GM21528 (cell line): ENCODE measurements at regions not wholly inside any gene's neighbourhood (a gene's known extent, or its start where the extent isn't known, plus 50 kb on each side); places are given as distances from the start of the nearest gene placed in this dataset.
"Not testable (repeated sequence)": the region's sequence is repeated elsewhere in the genome, so short reads cannot be mapped to it uniquely, and the experiment has no call there.

Source experiments
- ATAC-seq: cut with Tn5 transposase; IDR thresholded peaks from one replicate; pipeline ENCODE4 v1.9.1; 2021; ENCODE audit warnings: mild to moderate bottlenecking, moderate library complexity; ENCODE audit not compliant: unreplicated experiment, low FRiP score

DNA sequence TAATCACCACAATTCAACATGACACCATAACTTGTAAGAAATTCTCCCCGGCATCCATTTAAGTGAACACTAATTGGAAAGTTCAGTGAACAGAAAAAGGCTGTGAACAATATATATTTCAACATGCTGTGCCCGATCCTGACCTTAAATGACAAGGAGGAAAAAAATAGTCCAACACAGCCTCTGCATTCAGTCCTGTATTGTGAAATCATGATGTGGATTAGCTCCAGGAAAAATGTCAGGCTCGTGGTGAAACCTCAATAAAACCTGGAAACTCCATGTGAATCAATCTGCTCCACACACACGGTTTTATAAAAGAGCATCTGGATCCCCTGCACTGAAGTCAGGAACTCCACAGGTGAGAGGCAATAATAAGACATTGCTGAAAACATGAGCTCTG, 145.4 kb upstream of the SPOPL start:
- no peak for ATAC-seq

DNA sequence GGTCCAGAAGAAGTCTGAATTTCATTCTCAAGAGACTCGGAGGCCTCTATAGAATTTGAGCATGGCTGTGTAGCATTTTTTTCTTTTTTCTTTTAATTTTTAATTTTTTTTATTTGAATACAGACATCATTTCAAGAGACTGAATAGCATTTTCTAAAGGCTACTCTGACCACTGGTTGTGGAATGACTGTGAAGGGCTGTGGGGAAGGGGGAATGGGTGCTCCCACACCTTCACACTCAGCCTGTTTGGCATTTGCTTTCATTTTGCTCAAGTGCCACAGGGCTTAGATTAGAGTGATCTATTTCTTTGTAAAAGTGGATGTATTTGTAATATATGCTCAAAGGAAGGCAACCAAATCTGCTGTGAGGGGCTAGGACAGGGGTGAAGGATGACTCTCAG, 142.0 kb upstream of the SPOPL start:
- ATAC-seq, result no peak

DNA sequence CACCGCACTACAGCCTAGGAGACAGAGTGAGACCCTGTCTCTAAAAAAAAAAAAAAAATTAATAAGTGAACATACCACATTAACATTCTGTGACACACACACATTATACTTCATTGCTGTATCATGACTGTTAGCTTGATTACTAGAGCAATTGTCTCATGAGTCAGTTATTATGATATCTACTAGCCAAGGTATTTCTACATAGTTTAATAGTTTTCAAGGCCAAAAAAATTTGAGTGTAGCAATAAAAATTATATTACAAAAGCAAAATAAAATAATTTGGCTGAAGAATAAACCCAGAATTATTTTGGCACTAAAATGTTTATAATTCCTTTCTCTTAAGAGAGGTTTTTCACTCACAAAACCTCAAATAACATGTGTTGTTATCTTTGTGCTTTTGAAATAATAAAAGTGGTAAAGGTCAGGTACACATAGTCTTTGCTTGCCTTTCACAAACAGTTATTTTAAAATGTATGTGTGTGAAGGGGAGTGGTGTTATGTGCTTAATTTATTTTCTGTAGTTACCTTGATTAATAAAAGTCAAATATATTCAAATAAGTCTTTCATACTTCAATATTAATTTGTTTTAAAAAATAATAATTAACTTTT, 136.9 kb upstream of the SPOPL start:
- no peak for ATAC-seq

DNA sequence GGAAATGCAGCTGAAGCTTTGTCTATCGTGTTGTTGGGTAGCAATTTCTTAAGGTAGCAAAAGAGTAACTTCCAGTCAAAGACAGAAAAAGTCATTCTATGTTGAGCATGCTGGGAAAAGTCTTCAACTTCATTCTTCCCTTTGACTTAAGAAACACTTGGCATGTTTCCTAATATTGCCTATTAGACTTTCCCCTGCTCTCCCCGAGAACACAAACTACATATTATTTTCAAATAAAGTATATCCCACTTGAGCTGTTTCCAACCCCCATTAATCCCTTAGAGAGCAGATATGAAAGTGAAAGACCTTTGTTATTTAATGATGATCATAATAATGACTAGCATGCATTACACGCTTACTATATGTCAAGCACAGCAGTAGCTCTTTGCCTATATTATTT, 136.0 kb upstream of the SPOPL start:
- ATAC-seq, result no peak

DNA sequence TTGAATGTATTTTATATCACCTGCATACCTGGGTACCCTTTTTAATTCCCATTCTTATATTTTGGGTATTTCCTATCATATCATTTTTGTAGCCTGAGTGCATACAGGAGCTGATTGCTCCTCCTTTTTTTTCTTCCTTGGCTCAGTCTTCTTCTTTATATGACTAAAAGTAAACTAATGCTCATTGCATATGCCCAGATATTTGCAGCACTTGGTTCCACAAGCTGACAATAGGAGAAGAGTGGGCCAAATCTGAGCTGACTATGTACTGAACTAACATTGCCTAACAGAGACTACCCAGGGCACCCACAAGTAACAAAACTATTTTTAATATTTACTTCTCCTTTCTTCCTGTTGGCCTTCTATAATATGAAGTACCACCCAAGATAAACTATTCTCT, 131.7 kb upstream of the SPOPL start:
- ATAC-seq, result no peak

DNA sequence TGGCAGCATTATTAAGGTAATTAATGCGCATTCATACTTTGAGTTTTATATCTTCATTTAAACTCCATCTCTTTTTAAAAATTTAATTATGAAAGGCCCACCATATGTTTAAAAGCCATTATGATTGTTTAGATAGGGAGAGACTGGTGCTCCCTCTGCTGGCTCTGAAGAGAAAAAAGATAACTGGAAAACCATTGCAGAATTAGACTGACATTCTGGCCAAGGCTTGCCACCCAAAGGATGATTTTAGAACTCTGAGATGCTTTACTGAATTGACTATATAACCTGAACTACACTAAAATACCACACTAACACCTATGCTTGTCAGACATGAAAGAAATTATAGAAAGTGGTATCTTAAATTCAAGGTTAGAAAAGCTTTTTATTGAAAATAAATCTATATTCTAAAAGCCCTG, 127.6 kb upstream of the SPOPL start:
- no peak for ATAC-seq

DNA sequence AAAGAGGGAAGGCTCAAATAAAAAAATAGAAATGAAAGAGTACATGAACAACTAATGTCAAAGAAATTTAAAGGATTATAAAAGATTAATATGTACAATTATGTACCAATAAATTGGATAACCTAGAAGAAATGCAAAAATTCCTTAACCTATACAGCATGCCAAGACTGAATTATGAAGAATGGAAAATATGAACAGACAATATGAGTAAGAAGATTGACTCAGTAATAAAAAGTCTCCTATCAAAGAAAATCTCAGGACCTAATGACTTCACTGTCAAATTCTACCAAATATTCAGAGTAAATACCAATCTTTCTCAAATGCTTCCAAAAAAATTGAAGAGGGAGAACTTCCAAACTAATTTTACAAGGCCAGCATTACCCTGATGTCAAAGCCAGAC, 120.2 kb upstream of the SPOPL start:
- ATAC-seq, result no peak

DNA sequence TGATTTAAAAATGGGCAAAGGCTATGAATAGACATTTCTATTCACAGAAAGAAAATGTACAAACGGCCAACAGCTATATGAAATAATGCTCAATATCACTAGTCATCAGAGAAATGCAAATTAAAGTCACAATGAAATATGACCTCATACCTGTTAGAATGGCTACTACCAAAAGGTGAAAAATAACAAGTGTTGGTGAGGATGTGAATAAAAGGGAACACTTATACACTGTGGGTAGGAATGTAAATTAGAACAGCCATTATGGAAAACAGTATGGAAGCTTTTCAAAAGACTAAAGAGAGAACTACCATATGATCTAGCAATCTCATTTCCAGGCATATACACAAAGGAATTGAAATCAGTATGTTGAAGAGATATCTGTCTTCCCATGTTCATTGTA, 118.9 kb upstream of the SPOPL start:
- no peak for ATAC-seq

DNA sequence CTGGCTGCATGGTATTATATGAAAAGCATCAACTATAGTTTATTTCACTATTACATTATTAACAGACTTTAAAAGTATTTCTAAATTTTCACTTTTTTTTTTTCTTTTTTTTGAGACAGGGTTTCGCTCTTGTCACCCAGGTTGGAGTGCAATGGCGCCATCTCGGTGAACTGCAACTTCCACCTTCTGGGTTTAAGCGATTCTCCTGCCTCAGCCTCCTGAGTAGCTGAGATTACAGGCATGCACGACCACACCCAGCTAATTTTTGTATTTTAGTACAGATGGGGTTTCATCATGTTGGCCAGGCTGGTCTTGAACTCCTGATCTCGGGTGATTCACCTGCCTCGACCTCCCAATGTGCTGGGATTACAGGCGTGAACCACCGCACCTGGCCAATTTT, 115.4 kb upstream of the SPOPL start:
- ATAC-seq, result not testable (repeated sequence)

DNA sequence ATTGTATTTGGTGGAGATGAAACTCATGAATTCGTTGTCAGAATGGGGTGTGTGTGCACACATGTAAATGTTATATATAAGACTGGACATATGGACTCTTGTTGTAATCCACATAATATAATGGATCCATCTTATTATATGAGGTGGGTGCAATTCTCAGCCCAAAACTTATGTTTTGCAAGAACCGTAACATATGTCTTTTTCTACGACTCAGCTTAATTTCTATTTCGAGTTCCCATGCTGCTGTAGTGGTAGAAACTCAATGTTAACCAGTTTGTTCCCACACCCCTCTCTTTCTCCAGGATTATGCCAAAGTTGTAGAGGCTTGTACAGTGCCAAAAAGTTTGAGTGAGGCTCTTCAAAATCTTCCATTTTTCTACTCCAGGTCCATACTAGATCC, 112.5 kb upstream of the SPOPL start:
- no peak for ATAC-seq

DNA sequence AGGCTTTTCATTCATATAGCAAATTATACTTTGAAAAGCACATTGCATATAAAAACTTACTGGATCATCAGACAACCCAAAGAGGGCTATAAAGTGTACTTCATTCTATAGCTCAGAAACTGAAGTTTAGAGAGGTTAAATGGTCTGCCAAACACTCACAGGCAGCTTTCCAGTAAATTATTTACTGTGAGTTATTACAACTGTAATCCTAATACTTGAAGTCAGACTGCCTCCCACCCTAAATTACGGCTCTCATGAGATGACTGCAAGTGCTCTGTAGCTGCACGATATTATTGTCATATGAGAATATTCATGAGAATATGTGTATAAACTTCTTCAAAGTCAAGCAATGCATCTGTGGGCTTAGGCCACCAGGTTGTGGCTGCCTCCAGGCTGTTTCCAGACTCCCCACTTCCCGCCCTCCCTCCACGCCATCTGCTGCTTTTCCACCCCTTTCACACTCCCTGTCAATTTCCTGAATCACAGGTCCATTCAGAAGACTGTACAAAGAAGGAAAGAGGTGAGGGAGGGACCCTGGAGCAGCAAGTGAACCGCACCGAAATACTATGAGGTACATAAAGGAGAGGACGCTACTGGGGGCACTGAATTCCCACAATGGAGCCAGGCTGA, 111.1 kb upstream of the SPOPL start:
- no peak for ATAC-seq

DNA sequence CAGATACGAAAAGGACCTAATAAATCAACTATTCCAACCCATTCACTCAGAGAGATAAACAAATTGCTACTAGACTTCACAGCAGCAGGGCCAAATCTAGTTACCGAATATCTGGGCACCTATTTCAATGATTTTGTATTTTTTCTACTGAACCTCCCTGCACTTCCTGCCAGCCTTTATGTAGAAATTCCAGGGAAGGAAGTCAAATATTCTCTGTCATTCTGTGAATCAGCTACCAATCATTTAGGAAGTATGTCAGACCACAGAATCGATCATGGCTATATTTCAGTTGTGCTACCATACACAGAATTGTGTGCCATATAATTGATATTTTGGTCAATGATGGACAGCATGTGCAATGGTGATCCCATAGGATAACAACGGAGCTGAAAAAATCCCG, 109.6 kb upstream of the SPOPL start:
- no peak for ATAC-seq

DNA sequence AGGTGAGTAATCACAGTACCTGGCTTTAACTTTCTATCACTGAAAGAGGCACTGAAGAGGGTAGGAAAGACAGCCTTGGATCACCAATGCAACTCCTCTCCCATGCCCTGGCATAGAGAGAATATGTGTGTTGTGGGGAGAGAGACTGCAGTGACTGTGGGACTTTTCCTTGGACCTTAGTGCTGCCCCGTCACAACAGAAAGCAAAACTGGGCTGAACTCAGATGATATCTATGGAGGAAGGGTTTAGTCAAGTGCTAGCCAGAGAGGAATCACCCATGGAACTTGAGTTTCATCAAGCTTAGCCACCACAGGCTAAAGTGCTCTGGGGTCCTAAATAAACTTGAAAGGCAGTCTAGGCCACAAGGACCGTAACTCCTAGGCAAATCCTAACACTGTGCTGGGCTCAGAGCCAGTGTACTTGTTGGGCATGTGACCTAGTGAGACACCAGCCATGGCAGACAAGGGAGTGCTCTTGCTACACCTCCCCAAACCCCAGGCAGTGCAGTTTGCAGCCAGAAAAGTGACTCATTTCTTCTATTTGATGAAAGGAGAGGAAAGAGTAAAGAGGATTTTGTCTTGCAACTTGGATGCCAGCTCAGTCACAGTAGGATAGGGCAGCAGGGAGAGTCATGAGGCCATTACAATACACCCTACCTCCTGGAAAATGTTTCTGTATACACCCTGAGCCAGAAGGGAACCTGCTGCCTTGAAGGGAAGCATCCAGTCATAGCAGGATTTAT, 105.8 kb upstream of the SPOPL start:
- ATAC-seq, result no peak

DNA sequence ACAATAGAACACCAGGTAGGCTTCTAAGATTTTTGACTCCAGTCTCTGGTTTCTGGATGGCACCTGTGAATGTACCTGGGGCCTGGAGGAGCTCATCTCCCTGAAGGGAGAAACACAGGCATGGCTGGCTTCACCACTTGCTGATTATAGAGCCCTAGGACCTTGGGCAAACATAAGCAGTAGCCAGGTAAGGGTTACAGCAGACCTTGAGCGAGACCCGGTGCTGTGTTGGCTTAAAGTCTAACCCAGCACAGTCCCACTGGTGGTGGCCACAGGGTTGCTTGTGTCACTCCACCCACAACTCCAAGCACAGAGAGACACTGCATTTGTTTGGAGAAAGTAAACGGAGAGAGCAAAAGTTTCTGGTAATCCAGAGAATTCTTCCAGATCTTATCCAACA, 104.7 kb upstream of the SPOPL start:
- no peak for ATAC-seq

DNA sequence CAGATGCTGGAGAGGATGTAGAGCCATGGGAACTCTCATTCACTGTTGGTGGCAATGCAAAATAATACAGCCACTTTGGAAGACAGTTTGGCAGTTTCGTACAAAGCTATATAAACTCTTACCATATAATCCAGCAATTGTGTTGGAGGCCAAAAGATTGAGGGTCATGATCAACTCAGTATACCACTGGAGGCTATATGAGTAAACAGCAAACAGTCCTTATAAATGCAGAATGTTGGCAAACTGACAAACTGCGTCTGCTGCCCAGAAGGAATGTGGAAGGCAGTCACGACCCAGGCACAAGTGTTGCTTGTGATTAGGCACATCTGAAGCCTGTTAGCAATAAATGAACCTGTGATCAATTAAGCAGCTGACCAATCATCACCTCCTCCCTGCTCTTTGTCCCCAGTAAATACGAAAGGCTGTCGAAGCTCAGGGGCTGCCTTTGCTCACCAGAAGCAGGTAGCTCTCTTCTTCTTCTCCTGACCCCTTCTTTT, 98.1 kb upstream of the SPOPL start:
- no peak for ATAC-seq

DNA sequence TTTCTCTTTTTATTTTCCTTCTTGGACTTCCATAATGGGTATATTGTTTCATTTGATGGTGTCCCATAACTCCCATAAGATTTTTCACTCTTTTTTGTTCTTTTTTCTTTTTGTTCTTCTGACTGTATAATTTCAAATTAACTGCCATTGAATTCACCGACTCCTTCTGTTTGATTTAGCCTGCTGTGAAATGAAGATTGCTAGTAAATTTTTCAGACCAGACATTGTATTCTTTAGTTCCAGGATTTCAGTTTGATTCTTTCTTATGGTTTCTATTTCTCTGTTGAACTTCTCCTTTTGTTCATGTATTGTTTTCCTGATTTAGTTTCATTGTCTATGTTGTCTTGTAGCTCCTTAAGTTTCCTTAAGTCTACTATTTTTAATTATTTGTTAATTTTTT, 87.6 kb upstream of the SPOPL start:
- no peak for ATAC-seq

DNA sequence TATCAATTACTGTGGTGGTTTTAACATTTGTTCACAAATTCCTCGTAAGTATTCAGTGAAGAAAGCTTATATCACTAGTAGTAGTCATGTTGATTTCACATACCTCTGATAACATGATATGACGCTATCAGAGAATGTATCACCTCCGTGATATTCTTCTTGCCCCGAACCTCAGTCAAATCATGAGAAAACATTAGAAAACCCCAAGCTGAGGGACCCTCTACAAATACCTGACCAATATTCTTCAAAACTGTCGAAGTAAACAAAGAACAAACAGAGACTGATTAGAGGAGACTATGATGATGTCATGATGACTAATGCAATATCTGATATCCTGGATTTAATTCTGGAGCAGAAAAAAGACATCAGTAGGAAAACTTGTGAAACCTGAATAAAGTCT, 85.6 kb upstream of the SPOPL start:
- ATAC-seq, result no peak

DNA sequence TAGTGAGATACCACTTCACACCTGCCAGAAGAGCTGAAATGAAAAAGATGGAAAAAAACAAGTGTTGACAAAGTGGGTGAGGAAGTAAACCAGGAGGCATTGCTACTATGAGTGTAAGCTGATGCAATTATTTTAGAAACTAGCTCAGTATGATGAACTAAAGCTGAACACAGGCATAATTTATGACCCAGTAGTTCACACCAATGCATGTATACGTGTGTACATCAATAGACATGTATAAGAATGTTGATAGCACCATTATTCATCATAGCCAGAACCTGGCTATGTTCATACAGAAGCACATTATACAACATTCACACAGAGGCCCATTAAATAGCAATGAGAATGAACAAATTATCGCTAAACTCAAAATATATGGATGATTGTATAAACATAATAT, 83.1 kb upstream of the SPOPL start:
- ATAC-seq, result no peak

DNA sequence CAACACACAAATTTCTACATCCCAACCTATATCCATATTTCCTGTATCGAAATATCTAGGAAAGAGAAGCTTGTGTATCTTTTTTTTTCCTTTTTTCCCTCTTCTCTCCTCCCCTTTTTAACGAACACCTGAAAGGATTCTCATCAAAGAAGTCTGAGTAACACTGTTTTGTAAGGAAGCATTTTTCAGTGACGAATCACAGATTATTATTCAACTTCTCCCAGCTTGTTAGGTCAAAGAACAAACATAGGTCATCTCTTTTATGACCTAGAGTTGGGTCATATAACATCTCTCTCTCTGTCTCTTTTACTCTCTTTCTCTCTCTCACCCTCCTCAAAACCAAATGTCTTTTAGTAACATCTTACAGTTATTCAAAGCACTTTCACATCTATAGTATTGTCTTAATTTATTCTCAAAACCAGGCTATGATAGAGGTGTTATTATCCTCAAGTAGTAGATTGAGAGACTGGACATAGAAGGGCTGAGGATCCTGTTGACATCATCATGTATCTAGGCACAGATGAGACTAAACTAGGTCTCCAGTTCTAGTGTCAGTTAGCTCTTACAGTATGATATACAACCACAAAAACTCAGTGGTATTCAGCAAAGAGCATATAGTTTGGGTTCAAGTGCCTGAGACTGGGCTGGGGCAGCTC, 80.1 kb upstream of the SPOPL start:
- ATAC-seq, result no peak

DNA sequence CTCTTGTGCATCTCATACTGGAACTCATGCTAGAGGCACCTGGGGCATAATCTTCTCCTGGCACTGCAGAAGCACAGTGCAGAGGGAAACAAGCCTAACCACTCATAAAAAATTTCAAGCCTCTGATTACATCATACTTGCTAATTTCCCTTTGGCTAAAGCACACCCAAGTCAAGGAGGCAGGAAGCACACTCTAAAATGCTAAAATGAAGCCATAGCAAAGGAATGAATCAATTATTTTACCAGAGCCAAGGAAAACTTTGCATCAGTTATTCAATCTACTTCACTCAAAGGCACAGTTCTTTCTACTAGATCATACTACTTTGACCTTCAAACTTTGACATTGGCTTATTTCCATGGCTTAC, 79.6 kb upstream of the SPOPL start:
- ATAC-seq, result no peak

DNA sequence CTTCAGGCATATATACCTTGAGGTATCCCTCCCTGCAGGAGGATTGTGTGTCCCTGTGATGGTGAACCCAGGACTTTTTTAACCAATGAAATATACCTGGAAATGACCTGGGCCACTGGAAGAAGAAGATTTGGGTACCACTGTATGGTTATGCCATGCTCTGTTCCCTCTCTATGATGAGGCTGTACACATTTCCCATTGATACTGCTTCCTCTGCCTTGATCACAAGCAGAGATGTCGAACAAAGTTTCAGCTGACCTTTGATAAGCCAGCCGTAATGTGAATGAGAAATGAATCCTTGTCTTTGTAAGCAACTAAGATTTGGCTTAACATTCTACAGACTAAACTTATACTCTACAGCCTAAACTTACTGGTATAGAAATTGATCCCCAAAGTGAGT, 78.4 kb upstream of the SPOPL start:
- no peak for ATAC-seq

DNA sequence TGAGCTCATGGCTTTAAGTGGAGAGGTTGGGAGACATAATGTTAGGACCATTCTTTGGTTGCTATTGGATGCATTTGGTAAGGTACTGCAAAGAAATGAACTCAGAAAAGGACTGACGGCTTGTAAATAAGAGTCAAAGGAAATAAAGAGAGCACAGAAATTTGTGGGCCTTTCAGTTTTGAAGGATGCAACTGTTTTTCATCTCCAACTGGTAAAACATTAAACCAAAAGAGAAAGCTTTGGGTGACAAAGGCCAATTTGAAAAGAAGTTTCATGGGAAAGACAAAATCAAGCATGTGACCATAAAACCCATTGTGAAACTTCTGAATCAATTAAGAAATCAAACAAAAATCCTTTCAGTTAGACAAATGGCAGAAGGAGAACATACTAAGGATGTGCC, 77.8 kb upstream of the SPOPL start:
- ATAC-seq, result no peak
